Umbilical cord (tissue), 1 donor: ENCODE measurements at regions not wholly inside any gene's neighbourhood (a gene's known extent, or its start where the extent isn't known, plus 50 kb on each side); places are given as distances from the start of the nearest gene placed in this dataset.

Source experiments
- DNase-seq: peaks from one replicate; pipeline ENCODE4 v3.0.0-alpha.2; 2015; ENCODE audit warnings: low spot score

- no peak for DNase-seq
Measured at GRCh38 chr18:45423659-45424058, 191.6 kb upstream of the SLC14A2 start.

- no peak for DNase-seq
Measured at GRCh38 chr18:45430041-45430440, 185.2 kb upstream of the SLC14A2 start.

- DNase-seq: no peak
Measured at GRCh38 chr18:45435810-45436209, 179.5 kb upstream of the SLC14A2 start.

GRCh38 chr18:45437366-45437765 lies 177.9 kb upstream of the SLC14A2 start:
- DNase-seq: no peak

- DNase-seq: no peak
Measured at GRCh38 chr18:45439851-45440645, 175.2 kb upstream of the SLC14A2 start.

GRCh38 chr18:45441110-45441847 lies 174.0 kb upstream of the SLC14A2 start:
- no peak for DNase-seq

- peak; percentile 54 for DNase-seq
Measured at GRCh38 chr18:45444040-45444439, 171.2 kb upstream of the SLC14A2 start.

GRCh38 chr18:45447355-45448265 lies 167.7 kb upstream of the SLC14A2 start:
- no peak for DNase-seq

GRCh38 chr18:45448871-45449270 lies 166.4 kb upstream of the SLC14A2 start:
- DNase-seq: no peak

GRCh38 chr18:45449418-45450227 lies 165.7 kb upstream of the SLC14A2 start:
- DNase-seq: peak; percentile 91

GRCh38 chr18:45456090-45457021 lies 158.9 kb upstream of the SLC14A2 start:
- peak; percentile 71 for DNase-seq

- no peak for DNase-seq
Measured at GRCh38 chr18:45458033-45458432, 157.2 kb upstream of the SLC14A2 start.

- no peak for DNase-seq
Measured at GRCh38 chr18:45462179-45462578, 153.1 kb upstream of the SLC14A2 start.

GRCh38 chr18:45463451-45463850 lies 151.8 kb upstream of the SLC14A2 start:
- no peak for DNase-seq

- no peak for DNase-seq
Measured at GRCh38 chr18:45464619-45465018, 150.7 kb upstream of the SLC14A2 start.

GRCh38 chr18:45467293-45467692 lies 148.0 kb upstream of the SLC14A2 start:
- no peak for DNase-seq

- no peak for DNase-seq
Measured at GRCh38 chr18:45467945-45468344, 147.3 kb upstream of the SLC14A2 start.

GRCh38 chr18:45478889-45479288 lies 136.4 kb upstream of the SLC14A2 start:
- DNase-seq: no peak

- no peak for DNase-seq
Measured at GRCh38 chr18:45480219-45481015, 134.9 kb upstream of the SLC14A2 start.
